Left colon (tissue), 2 donors: ENCODE measurements at regions not wholly inside any gene's neighbourhood (a gene's known extent, or its start where the extent isn't known, plus 50 kb on each side); places are given as distances from the start of the nearest gene placed in this dataset.

Experiments used
- ATAC-seq: fragments of 200-7000 bp; cut with Tn5 transposase; one replicate; pipeline ENCODE4 v1.9.1; 2020; ENCODE audit warnings: mild to moderate bottlenecking, moderate library complexity
- DNase-seq, 2 donors: peaks; one replicate each; pipeline ENCODE4 v3.0.0-alpha.2; 2020
- intact Hi-C, 2 donors: fragments of 100-400 bp; cut with DNase I in 1 of 2; cut with micrococcal nuclease in 1 of 2; formaldehyde crosslinking; loops; one replicate each; pipeline versions ENCODE4 v1.11.2 to v1.14.0; 2022; cut with DNase I, micrococcal nuclease
- donor health status: DM: no; HTN: no; CAD: no.
- donor health status: DM: yes; HTN: yes; CAD: no.

DNA sequence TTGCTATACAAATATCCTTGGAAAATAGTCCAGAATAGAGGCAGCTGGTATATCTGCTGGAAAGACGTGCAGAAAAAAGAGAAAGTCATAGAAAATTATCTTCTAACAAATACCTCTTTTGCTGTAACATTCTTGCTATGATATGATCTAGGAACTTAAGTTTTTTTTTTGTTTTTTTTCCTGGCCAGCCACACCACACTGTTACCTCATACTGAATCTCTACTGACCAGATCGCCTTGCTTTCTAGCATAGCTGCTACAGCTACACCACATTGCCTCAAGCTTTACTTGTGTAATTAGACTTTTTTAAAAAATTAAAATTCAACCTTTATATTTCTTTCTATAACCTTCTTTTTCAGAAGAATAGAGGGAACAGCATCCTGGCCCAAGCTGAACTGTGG is 142.2 kb upstream of the PRLR start:
- ATAC-seq: peak; percentile 34
- intact Hi-C loops: no loop called here
- no peak for DNase-seq

DNA sequence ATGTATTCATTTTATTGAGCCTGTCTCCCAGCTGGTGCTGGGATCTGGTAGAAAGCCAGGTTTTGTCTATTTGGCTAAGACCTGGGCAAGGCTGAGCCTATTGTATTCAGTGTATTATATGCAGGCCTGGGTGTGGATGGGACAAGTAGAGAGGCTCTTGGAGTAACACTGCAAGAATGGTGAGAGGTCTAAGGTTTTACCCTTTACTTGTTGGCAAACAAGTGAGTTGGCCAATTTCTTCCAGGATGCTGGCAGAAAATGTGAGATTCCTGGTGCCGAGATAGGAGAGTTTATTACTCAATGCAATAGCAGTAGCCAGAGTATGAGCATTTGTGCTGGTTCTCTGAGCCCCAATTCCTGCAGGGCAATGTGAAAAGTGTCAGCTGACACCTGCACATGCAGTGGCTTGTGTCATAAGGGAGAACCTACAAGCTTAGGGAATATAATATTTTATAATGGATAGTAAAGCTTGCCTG is 141.7 kb upstream of the PRLR start:
- DNase-seq: peak; percentile 44 to 53
- ATAC-seq: peak; percentile 86
- intact Hi-C loops: no loop called here

DNA sequence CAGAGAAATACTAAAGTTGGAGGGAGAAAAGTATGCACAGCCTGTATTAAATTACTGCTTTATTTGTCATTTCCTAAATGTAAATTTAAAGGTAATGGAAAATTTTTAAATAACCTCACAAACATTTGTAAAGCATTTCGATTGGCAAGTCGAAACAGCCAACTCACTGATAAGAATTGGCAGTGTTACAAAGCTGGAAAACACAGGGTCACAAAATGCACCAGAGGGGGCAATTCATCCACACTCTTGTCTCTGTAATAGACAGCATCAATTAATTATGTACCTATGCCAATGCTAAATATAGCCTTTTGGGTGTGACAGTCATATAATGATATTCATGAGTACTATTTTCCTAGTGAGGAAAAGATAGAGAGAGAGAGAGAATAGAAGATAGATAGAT is 140.6 kb upstream of the PRLR start:
- DNase-seq: no peak
- intact Hi-C loops: no loop called here
- ATAC-seq: no peak

GRCh38 chr5:35369965-35370790 is 139.9 kb upstream of the PRLR start:
- no peak for DNase-seq
- ATAC-seq: no peak
- intact Hi-C loops: no loop called here

DNA sequence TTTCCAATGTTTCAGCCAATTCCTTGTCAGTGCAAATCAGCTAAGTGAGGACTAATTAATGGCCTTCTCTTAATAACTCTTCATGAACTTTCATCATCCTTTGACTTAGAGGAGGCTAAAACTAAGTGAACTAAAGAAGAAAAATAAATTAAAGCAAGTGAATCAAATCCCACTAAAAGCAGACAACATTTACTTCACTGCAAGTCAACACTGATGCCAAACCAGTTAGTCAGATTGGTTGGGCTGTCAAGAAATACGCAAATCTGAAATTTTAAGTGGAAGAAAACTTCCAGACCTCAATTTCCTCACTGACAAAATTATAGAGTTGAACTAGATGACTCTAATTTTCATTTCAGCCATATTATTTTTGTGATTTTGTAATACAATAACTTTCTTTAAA is 137.2 kb upstream of the PRLR start:
- ATAC-seq: no peak
- intact Hi-C loops: no loop called here
- no peak for DNase-seq

GRCh38 chr5:35365758-35366157 is 135.5 kb upstream of the PRLR start:
- ATAC-seq: no peak
- DNase-seq: no peak
- intact Hi-C loops: no loop called here

DNA sequence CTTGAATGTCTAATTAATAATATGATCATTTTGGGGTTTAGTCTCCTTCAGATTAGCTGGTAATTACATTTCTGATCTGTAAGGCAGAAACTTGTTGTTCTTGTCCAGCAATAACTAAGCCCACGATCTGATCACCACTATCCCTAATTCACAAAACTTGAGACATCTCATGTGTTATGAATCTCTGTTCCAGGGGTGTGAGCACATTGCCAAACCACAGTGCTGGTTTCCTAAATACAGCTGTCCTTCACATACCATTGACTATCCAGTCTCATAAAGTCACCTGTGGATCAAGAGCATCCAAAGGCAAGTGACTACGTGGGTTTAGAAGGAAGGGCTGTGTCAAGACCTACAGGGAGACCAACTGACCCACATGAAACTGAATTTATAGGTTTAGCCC is 134.1 kb upstream of the PRLR start:
- no peak for ATAC-seq
- intact Hi-C loops: no loop called here
- no peak for DNase-seq

DNA sequence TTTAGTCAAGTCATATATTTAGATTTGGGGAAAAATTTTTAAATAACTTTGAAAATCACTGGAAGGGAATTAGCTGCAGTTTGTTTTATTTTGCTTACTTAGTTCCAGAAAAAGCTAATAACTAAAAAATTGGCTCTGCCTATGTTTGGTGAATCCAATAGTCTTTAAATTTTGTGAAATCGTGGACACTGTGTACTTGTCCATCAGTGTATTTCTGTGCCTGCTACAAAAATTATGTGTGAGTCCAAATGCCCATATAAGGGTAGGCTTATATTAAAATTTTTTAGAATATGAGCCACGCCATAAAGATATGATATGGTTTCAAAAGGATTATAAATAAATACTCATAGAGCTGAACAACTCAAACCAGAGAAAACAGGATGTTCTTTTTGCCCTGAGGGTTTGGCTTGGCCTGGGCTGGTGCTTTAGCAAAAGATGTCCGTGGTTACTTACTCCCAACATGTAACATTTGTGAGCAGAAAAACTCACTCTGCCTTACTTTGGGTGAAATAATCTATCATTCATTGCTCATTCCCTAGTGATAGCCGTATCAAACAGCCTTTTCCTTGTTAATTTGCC is 133.2 kb upstream of the PRLR start:
- no peak for DNase-seq
- no peak for ATAC-seq
- intact Hi-C loops: no loop called here

DNA sequence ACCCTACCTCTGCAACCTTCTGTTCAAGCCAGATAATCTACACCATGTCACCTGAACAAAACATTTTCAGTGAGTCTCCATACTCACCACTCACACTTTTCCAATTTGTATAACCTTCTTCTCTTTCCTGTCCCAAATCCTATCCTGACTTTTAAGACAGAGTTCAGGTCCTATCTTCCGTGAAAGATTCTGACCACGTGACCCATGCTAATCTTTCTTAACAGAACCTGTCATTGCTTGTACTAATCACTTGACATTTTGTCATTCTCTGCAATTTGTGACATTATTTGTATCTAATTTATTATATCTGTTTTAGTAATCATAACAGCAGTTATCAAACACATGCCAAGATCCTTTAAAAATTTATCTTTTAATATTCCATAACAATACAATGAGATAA is 132.5 kb upstream of the PRLR start:
- intact Hi-C loops: no loop called here
- no peak for ATAC-seq
- no peak for DNase-seq

GRCh38 chr5:35360671-35361070 is 130.4 kb upstream of the PRLR start:
- DNase-seq: no peak
- intact Hi-C loops: no loop called here
- no peak for ATAC-seq

DNA sequence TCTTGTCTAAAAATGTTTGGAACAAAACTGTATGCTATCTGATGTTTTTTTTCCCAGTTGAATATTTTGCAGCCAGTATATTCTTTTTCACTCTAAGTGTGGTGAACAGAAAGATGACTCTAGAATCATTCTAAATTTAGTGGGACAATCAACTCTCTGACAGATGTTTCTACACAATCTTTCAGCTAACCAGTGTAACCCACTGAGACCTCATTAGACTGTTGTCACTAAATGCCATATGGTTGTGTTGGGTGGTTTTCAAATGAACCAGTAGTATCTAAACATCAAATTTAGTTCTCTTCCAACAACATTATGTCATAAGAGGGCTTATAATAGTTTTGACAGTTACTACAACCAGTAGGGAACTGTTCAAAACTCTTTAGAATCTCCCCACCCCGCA is 129.6 kb upstream of the PRLR start:
- no peak for DNase-seq
- intact Hi-C loops: no loop called here
- no peak for ATAC-seq

- DNase-seq: no peak
- ATAC-seq: no peak
- intact Hi-C loops: no loop called here
These were observed 127.7 kb upstream of the PRLR start for GRCh38 chr5:35357973-35358372.

- no peak for DNase-seq
- intact Hi-C loops: no loop called here
- no peak for ATAC-seq
These were observed 126.4 kb upstream of the PRLR start for GRCh38 chr5:35356725-35357124.

DNA sequence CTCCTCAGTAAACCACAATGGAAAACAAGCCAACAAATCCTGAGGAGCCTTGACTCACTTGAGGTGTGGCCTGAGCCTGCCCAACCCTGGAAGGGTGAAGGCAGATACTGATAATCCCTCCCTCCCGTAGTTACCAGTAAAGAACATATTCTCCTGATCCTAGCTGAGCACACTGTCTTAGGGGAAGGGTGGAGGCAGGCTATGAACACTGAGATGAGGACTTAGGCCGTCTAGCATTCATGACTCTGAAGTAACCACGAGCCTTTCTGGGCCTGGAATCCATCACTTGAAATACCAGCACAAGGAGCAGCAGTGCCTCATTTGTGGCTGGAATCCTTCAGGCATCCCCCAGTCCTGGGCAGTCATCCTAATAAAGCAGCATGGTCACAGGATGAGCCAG is 124.5 kb upstream of the PRLR start:
- ATAC-seq (no peak), DNase-seq (no peak)
- intact Hi-C loops: no loop called here

DNA sequence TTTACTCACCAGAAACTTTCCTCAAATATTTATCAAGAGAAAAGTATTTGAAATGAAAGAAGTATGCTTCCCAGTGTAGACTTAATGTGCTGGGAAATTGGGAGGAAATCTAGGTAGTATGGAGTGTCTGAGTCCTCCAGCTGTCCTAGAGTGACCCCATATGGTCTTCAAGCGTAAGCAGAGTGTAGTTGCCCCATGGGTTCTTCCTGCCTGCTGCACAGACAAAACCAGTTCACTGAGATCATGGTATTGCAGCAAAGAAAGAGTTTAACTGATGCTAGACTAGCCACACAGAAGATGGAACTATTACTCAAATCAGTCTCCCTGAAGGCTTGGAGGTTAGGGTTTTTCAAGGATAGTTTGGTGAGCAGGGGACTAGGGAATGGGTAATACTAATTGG is 114.9 kb upstream of the PRLR start:
- DNase-seq (no peak), ATAC-seq (peak; percentile 35)
- intact Hi-C loops: no loop called here

DNA sequence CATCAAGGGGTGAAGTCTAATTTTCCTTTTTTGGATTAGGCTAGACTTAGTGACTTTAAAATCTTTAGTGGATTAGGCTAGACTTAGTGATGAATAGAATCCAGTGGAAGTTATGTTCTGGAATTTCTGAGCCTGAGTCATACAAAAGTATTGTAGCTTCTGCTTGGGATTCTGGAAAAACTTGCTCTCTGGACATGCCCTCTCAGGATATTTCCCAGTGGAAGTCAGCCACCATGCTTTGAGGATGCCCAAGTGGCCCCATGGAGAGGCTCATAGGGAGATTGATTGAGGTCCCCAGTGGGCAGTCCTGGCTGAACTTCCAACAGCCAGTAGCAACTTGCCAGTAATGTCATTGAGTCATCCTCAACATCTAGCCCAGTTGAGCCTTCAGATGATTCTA is 112.4 kb upstream of the PRLR start:
- intact Hi-C loops: no loop called here
- ATAC-seq (no peak), DNase-seq (no peak)

DNA sequence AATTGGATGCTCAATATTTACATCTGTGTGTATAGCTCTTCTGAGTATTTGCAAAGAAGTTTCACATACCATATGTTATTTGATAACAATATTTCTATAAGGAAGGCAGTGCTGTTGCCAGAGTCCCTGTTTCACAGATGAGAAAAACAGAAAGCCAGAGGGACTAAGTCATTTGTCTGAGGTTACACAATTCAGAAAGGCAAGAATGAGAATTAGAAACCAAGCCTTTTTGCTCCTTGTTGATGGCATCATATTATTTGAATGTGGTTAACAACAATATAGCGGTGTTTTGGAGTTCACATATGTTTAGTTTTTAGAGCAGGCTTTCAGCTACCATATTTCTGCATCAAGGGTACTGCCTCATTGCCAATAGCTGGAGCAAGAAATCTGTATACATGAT is 110.9 kb upstream of the PRLR start:
- ATAC-seq: no peak

GRCh38 chr5:35339616-35340100 is 109.4 kb upstream of the PRLR start:
- no peak for ATAC-seq

More for the DNA sequence above, 110.9 kb upstream of the PRLR start:
- intact Hi-C loops: no loop called here
- DNase-seq: no peak

GRCh38 chr5:35339006-35339405 is 108.7 kb upstream of the PRLR start:
- ATAC-seq: no peak
- intact Hi-C loops: no loop called here
- DNase-seq: no peak

More at GRCh38 chr5:35339616-35340100, 109.4 kb upstream of the PRLR start:
- DNase-seq: no peak
- intact Hi-C loops: no loop called here

DNA sequence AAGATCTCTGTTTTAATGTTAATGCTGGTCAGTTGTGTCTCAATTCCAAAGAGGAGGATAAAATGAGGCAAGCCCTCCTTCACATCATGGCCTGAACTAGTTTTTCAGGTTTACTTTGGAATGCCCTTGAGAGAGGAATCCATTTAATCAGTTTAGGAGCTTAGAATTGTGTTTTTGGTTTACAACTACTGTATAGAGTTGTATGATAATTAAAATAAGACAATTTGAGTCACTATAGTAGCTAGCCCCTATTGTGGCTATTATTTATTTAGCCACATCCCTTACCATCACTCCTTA is 107.8 kb upstream of the PRLR start:
- DNase-seq (no peak), ATAC-seq (no peak)
- intact Hi-C loops: no loop called here
